Dermis microvascular lymphatic vessel endothelial cell (primary cell): ENCODE measurements at regions not wholly inside any gene's neighbourhood (a gene's known extent, or its start where the extent isn't known, plus 50 kb on each side); places are given as distances from the start of the nearest gene placed in this dataset.
A peak's percentile ranks its signal among the peaks of the same experiment; 100 is the strongest.

Experiments used
- DNase-seq, 2 donors: peaks; one replicate each; pipeline versions ENCODE4 v3.0.0 to v3.0.0-alpha.2; 2010; ENCODE audit warnings: low read depth in 2 of 2

- DNase-seq = peak; percentile 6 to 89
Measured at GRCh38 chr9:19999491-20000057, 210.7 kb upstream of the SLC24A2 start.

GRCh38 chr9:19998823-19999455, 210.1 kb upstream of the SLC24A2 start:
- no peak for DNase-seq

- peak in 1 of 2 donors; percentile 63 for DNase-seq
Measured at GRCh38 chr9:19998153-19998552, 209.3 kb upstream of the SLC24A2 start.

GRCh38 chr9:19995619-19996018, 206.8 kb upstream of the SLC24A2 start:
- no peak for DNase-seq

- no peak for DNase-seq
Measured at GRCh38 chr9:19994296-19994695, 205.5 kb upstream of the SLC24A2 start.

GRCh38 chr9:19992556-19992955, 203.7 kb upstream of the SLC24A2 start:
- no peak for DNase-seq

GRCh38 chr9:19989213-19989612, 200.4 kb upstream of the SLC24A2 start:
- DNase-seq = no peak

GRCh38 chr9:19988281-19988680, 199.4 kb upstream of the SLC24A2 start:
- DNase-seq = no peak

- no peak for DNase-seq
Measured at GRCh38 chr9:19985081-19985480, 196.2 kb upstream of the SLC24A2 start.

GRCh38 chr9:19976226-19976625, 187.4 kb upstream of the SLC24A2 start:
- peak in 1 of 2 donors; percentile 69 for DNase-seq

- DNase-seq = peak in 1 of 2 donors; percentile 12
Measured at GRCh38 chr9:19975499-19975898, 186.7 kb upstream of the SLC24A2 start.

GRCh38 chr9:19969721-19970120, 180.9 kb upstream of the SLC24A2 start:
- no peak for DNase-seq

GRCh38 chr9:19967888-19968459, 179.1 kb upstream of the SLC24A2 start:
- DNase-seq = no peak

- DNase-seq = peak in 1 of 2 donors; percentile 2
Measured at GRCh38 chr9:19967216-19967887, 178.5 kb upstream of the SLC24A2 start.

GRCh38 chr9:19965336-19965735, 176.5 kb upstream of the SLC24A2 start:
- no peak for DNase-seq

- DNase-seq = no peak
Measured at GRCh38 chr9:19947996-19948395, 159.2 kb upstream of the SLC24A2 start.

- peak in 1 of 2 donors; percentile 41 for DNase-seq
Measured at GRCh38 chr9:19946441-19947109, 157.7 kb upstream of the SLC24A2 start.

- no peak for DNase-seq
Measured at GRCh38 chr9:19941874-19942273, 153.0 kb upstream of the SLC24A2 start.

- DNase-seq = peak in 1 of 2 donors; percentile 42
Measured at GRCh38 chr9:19940811-19941535, 152.1 kb upstream of the SLC24A2 start.

- no peak for DNase-seq
Measured at GRCh38 chr9:19939734-19940278, 151.0 kb upstream of the SLC24A2 start.
